COLO668 (cell line): ENCODE measurements at regions not wholly inside any gene's neighbourhood (a gene's known extent, or its start where the extent isn't known, plus 50 kb on each side); places are given as distances from the start of the nearest gene placed in this dataset.

ENCODE experiments used
- DNase-seq: peaks from one replicate; lab custom pipeline; 2025; ENCODE audit not compliant: unreplicated experiment; lab: John Stamatoyannopoulos, UW

GRCh38 chr18:67041334-67041733, 437.4 kb upstream of the CDH19 start:
- no peak for DNase-seq

GRCh38 chr18:67035026-67035425, 431.1 kb upstream of the CDH19 start:
- no peak for DNase-seq

- DNase-seq, result no peak
Observed at GRCh38 chr18:67023059-67023458, 419.2 kb upstream of the CDH19 start.

GRCh38 chr18:67010919-67011318, 407.0 kb upstream of the CDH19 start:
- DNase-seq, result no peak

- DNase-seq, result no peak
Observed at GRCh38 chr18:67007999-67008398, 404.1 kb upstream of the CDH19 start.

GRCh38 chr18:67007085-67007484, 403.2 kb upstream of the CDH19 start:
- DNase-seq, result no peak

GRCh38 chr18:67001052-67001451, 397.2 kb upstream of the CDH19 start:
- no peak for DNase-seq

GRCh38 chr18:66999003-66999402, 395.1 kb upstream of the CDH19 start:
- no peak for DNase-seq

- no peak for DNase-seq
Observed at GRCh38 chr18:66995270-66995669, 391.4 kb upstream of the CDH19 start.

- DNase-seq, result no peak
Observed at GRCh38 chr18:66994790-66995189, 390.9 kb upstream of the CDH19 start.

- DNase-seq, result no peak
Observed at GRCh38 chr18:66993492-66993891, 389.6 kb upstream of the CDH19 start.

- DNase-seq, result no peak
Observed at GRCh38 chr18:66990909-66991308, 387.0 kb upstream of the CDH19 start.

GRCh38 chr18:66979009-66979408, 375.1 kb upstream of the CDH19 start:
- DNase-seq, result no peak

GRCh38 chr18:66972681-66973080, 368.8 kb upstream of the CDH19 start:
- DNase-seq, result no peak

GRCh38 chr18:66971960-66972359, 368.1 kb upstream of the CDH19 start:
- no peak for DNase-seq

GRCh38 chr18:66966171-66966570, 362.3 kb upstream of the CDH19 start:
- DNase-seq, result no peak

GRCh38 chr18:66958309-66958708, 354.4 kb upstream of the CDH19 start:
- DNase-seq, result no peak

GRCh38 chr18:66951750-66952149, 347.9 kb upstream of the CDH19 start:
- no peak for DNase-seq

- DNase-seq, result no peak
Observed at GRCh38 chr18:66949419-66949818, 345.5 kb upstream of the CDH19 start.

GRCh38 chr18:66937546-66937945, 333.7 kb upstream of the CDH19 start:
- no peak for DNase-seq

- no peak for DNase-seq
Observed at GRCh38 chr18:66931010-66931409, 327.1 kb upstream of the CDH19 start.

GRCh38 chr18:66916834-66917233, 312.9 kb upstream of the CDH19 start:
- no peak for DNase-seq

GRCh38 chr18:66900837-66901236, 296.9 kb upstream of the CDH19 start:
- DNase-seq, result peak; percentile 61

- no peak for DNase-seq
Observed at GRCh38 chr18:66895631-66896030, 291.7 kb upstream of the CDH19 start.
